Suppressor macrophage (primary cell): ENCODE measurements at regions not wholly inside any gene's neighbourhood (a gene's known extent, or its start where the extent isn't known, plus 50 kb on each side); places are given as distances from the start of the nearest gene placed in this dataset.

Experiments
- DNase-seq, 4 experiments: peaks; one replicate each; pipeline ENCODE4 v3.0.0-alpha.2; 2020 to 2022

GRCh38 chr15:36294359-36294758, 285.1 kb upstream of the CDIN1 start:
- DNase-seq = no peak

DNA sequence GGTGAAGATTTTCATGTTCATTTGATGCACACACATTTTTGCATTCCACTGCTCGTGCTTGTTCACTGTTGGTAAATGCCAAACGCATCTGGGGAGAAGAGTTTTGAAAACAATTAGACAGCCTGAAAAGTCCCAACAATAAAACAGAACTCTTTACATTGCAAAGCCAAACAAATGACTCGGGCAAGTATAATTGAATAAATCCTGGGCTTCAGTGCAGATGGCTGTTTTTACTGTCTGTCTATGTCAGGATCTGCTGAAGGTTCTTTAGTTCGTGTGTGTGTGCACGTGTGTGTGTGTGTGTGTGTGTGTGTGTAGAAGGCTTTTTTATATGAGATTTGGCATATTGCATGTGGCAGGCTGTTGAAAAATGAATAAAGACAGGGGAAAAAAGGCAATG, 277.5 kb upstream of the CDIN1 start:
- DNase-seq = no peak

- no peak for DNase-seq
Measured at GRCh38 chr15:36313021-36313420, 266.4 kb upstream of the CDIN1 start.

GRCh38 chr15:36313736-36314280, 265.6 kb upstream of the CDIN1 start:
- DNase-seq = no peak

GRCh38 chr15:36315649-36316048, 263.8 kb upstream of the CDIN1 start:
- DNase-seq = no peak

- no peak for DNase-seq
Measured at GRCh38 chr15:36323615-36324014, 255.8 kb upstream of the CDIN1 start.

DNA sequence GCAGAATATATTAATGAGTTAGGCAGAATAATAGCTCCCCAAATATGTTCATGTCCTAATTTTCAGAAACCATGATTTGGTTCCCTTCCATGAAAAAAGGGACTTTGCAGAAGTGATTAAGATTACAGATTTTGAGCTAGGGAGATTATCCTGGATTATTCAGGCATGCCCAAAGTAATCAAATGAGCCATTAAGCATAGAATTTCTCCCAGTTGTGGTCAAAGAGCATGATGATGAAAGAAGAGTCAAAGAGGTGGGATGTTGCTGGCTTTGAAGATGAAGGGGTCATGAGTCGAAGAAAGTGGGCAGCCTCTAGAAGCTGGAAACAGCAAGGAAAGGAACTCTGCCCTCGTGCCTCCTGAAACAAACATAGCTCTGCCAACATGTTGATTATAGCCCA, 254.2 kb upstream of the CDIN1 start:
- DNase-seq = no peak

DNA sequence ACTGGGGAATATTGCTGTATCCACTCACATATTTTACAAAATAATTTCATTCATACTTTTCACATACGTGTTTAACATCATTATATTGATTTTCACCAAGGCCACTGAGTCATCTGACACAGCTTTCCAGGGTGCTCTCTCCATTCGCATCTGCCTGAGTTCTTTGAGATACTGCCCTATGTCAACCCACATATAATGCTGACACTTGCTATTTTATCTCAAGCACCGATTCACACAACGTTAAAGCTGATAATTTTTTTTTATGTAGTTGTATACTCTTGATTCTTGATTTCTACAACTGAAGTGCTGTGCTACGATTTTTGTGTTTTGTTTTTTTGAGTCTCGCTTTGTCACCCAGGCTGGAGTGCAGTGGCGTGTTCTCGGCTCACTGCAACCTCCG, 249.8 kb upstream of the CDIN1 start:
- no peak for DNase-seq

GRCh38 chr15:36330598-36330997, 248.8 kb upstream of the CDIN1 start:
- DNase-seq = no peak

DNA sequence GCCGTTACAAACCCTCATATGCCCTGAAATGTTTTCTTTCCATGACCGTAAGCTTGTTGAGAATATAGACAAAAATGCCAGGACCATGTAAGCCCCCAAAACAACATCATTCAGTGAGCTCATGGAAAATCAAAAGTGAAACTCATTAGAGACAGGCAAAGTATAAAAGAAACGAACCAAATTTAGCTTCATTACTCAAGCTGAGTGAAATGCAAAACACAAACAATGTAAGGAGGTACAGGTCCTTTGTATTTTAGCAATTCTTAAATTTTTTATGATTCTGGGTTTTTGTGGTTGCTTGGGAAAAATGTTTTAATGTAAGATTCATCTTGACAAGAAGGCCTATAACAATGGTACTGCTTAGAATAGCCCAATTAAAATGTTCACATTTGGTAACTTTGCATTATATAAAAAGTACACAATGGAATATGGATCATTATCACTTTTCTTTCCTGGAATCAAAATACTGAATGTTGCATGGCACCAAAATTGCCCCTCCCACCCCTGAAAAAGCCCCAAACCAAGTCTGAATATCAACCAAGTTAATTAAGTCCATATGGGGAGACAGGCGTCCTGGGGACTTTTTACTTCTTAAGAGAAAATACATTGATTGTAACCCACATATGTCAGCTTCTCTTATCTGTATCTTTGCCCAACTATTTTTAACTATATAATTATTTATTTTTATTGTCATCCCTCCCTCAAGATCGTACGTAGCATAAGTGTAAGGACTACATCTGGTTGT, 247.7 kb upstream of the CDIN1 start:
- no peak for DNase-seq

GRCh38 chr15:36332301-36332700, 247.1 kb upstream of the CDIN1 start:
- no peak for DNase-seq

DNA sequence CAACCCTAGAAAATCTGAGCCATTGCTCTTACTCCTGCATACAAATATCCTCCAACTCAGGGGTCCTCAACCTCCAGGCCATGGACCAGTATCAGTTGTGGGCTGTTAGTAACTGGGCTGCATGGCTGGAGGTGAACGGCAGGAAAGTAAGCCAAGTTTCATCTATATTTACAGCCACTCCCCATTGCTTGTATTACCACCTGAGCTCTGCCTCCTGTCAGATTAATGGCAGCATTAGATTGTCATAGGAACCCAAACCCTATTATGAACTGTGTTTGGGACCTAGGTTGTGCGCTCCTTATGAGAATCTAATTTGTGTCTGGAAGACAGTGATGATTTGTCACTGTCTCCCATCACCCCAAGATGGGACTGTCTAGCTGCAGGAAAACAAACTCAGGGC, 246.5 kb upstream of the CDIN1 start:
- no peak for DNase-seq

GRCh38 chr15:36334059-36334458, 245.4 kb upstream of the CDIN1 start:
- DNase-seq = no peak

DNA sequence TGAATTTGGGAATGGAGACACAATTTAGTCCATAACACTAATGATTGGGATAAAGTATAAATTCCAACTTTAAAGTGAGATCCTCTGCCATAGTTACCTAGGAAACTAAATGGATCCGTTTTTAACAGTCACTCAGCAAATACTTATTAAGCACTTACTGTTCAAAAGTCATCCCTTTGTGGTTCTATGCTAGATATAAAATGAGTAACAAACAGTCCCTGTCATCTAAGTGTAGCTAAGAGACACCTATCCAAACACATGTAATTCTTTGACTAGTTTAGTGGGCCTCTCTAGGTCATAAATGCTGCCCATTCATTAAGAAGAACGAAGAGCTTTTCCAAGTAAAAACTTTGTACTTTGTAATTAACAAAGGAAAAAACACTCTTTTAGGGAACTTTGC, 244.2 kb upstream of the CDIN1 start:
- no peak for DNase-seq

DNA sequence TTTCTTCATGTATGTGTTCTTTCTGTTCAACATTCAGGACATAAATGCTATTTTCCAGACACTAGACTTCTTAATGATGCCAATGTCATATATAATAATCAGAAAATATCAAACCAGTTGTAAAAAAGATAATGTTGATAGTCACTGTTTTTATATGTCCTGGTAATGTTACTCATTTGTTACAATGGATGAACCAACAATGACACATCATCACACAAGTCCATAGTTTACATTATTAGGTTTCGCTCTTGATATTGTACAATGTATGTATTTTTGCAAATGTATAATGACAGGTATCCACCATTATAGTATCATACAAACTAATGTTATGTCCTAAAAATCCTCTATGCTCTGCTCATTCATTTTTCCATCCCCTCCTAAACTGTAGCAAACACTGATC, 243.8 kb upstream of the CDIN1 start:
- no peak for DNase-seq

DNA sequence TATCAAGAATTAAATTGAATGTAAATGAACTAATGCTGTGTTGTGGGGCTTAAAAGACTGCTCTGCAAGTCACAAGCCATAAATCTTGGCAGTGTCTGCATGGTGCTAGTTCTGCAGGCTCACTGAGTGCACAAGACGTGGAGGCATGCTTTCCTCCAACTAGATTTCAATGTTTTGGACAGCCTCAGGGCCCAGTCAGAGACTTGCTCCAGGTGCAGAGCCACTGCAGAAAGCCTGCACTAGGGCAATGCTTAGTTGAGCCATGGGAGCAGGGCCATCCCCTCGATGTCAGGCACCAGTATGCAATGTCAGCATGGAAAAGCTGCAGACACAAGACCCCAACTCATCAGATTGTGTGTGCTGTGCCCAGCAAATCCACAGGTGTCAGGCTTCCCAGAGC, 234.5 kb upstream of the CDIN1 start:
- DNase-seq = no peak

DNA sequence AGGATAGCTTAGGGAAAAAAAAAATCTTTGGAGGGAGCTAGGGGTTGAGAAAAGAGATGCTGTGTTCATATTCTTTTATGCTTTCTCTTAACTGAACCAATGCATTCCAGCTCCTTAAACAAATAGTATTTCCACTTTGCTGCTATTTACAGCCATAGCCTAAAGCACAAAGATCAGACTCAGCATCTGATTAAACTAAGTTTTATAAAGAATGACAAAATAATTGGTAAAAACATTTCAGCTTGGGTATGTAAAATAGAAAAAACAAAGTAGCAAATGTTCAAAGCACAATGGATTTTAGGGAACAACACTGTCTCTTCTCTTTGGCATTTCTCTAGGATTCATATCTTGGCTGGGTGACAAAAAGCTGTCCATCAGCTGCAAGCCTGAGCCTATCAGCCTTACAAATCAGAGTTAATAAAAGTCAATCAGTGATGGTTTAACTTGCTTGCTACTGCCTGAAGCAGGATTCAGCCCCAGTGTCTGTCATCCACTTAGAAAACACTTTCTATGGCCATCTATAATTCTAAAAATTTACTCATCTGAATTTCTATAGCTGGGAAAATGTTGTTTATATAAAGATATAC, 232.1 kb upstream of the CDIN1 start:
- DNase-seq = no peak

DNA sequence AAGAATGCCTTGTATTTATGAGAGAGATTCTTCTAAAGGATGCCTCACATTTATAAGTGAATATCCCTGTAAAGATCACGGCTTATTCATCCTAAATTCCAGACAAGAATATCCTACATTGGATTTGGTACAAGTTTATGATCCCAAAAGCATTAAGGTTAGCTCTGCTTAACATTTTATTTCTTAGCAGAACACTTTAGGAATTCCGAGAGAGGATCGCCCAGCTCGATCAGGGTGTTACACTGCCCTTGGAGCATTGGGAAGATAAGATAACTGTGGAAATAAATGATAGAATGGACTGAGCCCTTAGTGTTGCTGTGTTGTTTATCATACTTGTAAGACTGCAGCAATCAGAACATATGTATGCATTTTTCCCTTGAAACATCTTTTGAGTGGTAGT, 223.0 kb upstream of the CDIN1 start:
- no peak for DNase-seq

- no peak for DNase-seq
Measured at GRCh38 chr15:36356978-36357601, 222.3 kb upstream of the CDIN1 start.

GRCh38 chr15:36358094-36358493, 221.3 kb upstream of the CDIN1 start:
- DNase-seq = no peak

DNA sequence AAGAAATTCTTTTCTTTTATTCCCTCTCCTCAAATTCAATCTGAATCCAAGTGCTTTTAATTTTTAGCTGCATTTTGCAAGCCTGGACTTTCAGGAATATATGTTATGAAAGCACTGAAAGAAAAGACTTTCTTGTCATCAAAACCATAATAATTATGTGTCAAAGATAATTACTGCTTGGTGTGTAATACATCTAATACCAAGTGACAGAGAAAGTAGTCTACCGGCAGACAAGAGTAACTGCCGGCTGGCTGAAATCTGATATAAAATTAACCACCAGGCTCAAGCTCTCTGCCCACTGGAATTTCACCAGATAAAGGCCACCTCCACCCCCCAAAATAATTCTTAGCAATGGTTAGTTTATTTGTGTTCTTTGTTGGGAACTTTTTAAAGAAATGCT, 220.9 kb upstream of the CDIN1 start:
- DNase-seq = no peak

GRCh38 chr15:36359286-36359685, 220.1 kb upstream of the CDIN1 start:
- DNase-seq = no peak

GRCh38 chr15:36361351-36361870, 218.0 kb upstream of the CDIN1 start:
- DNase-seq = no peak

GRCh38 chr15:36362509-36362915, 216.9 kb upstream of the CDIN1 start:
- no peak for DNase-seq
